ENCODE measurements at regions not wholly inside any gene's neighbourhood (a gene's known extent, or its start where the extent isn't known, plus 50 kb on each side); places are given as distances from the start of the nearest gene placed in this dataset.

DNA sequence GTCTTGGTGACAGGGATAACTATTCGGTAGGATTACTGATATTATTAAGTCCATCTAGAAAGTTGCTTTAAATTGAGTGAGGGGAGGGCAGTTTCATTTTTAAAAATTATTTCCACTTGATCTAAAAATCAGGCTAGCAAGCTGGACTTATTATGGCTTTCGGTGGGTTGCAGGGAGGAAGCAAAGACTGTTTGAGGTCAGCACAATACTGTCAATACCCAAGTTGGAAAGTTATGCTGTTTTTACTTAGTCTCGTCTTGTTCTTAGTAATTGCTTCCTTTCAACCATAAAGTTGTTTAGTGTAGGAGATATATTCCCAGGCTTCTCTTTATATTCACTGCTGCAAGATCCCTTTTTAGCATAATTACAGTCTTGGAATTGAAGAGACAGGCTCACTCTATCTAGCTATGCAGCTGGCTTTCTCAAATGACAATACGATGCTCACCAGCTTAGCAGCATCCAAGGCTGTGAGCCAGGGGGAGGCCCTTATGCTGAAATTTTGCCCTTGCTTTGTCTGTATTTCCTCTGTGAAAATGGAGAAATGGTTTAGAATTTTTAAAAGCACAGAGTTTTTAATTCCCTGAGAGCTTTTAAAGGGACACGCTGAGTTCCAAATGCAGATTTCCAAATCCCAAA, 68.2 kb upstream of the APC start:
- intact Hi-C loops (cut with DNase I; ENCODE audit: low total_unique reads), result no loop called here
- TF ChIP-seq POLR2A (IDR thresholded peaks at IDR 0.05) (no peak), CTCF (IDR thresholded peaks at IDR 0.05 in 8 of 11, conservative IDR thresholded peaks at IDR 0.05 in 3 of 11) (no peak), POLR2AphosphoS5 (IDR thresholded peaks at IDR 0.05) (no peak)
- Histone ChIP-seq H3K36me3 (no peaks in the 10 kb centered on the region), H3K4me1 (no peaks in the 10 kb centered on the region), H3K9me3 (no peaks in the 10 kb centered on the region), H3K27me3 (replicated peaks in 1 of 7) (no peaks in the 10 kb centered on the region), H3K4me3 (no peak overlapping the region), H3K27ac (no peak overlapping the region)
- 71 to 85% (median 82%) methylated on average over 5 of the region's 5 CpGs for WGBS, 5 donors
- DNase-seq, result no peak

DNA sequence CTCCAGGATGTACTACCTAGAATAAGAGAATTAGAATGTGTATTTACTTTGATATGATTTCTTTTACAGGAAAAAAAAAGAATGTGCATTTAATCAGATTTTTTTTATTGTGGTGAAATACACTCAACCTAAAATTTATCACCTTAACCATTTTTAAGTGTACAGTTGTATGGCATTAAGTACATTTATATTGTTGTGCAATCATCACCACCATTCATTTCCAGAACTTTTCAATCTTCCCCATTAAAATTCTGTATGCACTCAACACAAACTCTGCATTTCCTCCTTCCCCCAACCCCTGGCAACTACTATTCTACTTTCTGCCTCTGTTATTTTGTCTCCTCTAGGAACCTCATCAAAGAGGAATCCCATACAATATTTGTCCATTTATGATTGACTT, 66.0 kb upstream of the APC start:
- no peaks in the 10 kb centered on the region for H3K36me3 ChIP-seq
- H3K27me3 ChIP-seq (replicated peaks in 1 of 7), result no peaks in the 10 kb centered on the region
- H3K27ac ChIP-seq, result no peak overlapping the region
- TF ChIP-seq POLR2AphosphoS5 (IDR thresholded peaks at IDR 0.05) (no peak), CTCF (IDR thresholded peaks at IDR 0.05 in 8 of 11, conservative IDR thresholded peaks at IDR 0.05 in 3 of 11) (no peak), POLR2A (IDR thresholded peaks at IDR 0.05) (no peak)
- H3K4me3 ChIP-seq, result no peak overlapping the region
- H3K4me1 ChIP-seq, result no peaks in the 10 kb centered on the region
- intact Hi-C loops (cut with DNase I; ENCODE audit: low total_unique reads), result no loop called here
- DNase-seq, result no peak
- no peaks in the 10 kb centered on the region for H3K9me3 ChIP-seq

DNA sequence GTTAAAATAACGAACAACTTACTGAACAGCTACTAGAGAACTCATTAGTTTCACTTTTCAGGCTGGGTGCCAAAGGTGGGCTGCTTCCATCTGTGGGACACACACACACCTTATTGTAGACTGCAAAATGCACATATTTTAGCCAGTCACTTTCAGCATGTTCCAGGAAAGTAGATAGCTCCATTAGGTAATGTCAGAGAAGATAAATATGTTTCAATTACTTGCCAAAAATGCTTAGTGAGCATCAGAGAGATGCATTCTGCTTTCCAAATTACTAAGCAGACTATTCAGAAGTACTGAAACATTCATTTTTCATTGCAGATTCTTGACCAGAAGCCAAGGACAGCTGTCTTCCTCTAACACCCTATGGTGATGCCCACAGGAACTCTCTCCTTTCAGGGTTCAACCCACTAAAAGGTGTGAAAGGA, 56.2 kb upstream of the APC start:
- no peak overlapping the region for H3K4me3 ChIP-seq
- H3K27me3 ChIP-seq (replicated peaks in 1 of 7), result peaks cover 0 to 15% (median 0%) of the 10 kb centered on the region in 7 donors
- intact Hi-C loops (cut with DNase I; ENCODE audit: low total_unique reads), result no loop called here
- no peaks in the 10 kb centered on the region for H3K36me3 ChIP-seq
- WGBS, 5 donors, result 44 to 77% (median 70%) methylated on average over 1 of the region's 1 CpG
- no peak for DNase-seq
- peaks cover 0 to 14% (median 0%) of the 10 kb centered on the region in 6 donors for H3K4me1 ChIP-seq
- no peak overlapping the region for H3K27ac ChIP-seq
- no peaks in the 10 kb centered on the region for H3K9me3 ChIP-seq
- no peak for TF ChIP-seq CTCF (IDR thresholded peaks at IDR 0.05 in 8 of 11, conservative IDR thresholded peaks at IDR 0.05 in 3 of 11)
- TF ChIP-seq POLR2AphosphoS5 (IDR thresholded peaks at IDR 0.05), result no peak
- no peak for TF ChIP-seq POLR2A (IDR thresholded peaks at IDR 0.05)

DNA sequence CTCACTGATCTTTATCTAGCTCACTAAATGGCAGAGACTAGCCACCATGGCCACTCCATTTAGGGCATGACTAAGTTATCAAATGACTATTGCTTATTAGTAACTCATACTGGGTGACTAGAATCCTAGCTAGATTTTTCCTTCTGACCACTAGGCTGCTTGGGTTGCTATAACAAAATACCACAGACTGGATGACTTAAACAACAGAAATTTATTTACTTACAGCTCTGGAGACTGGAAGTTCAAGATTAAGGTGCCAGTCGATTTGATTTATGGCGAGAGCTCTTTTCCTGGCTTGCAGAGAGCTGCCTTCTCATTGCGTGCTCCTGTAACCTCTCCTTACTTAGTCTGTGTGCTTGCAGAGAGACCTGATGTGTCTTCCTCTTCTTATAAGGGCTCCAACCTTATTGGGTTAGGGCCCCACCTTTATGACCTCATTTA, 55.0 kb upstream of the APC start:
- peaks cover 0 to 15% (median 0%) of the 10 kb centered on the region in 7 donors for H3K27me3 ChIP-seq (replicated peaks in 1 of 7)
- no peaks in the 10 kb centered on the region for H3K36me3 ChIP-seq
- 86 to 96% (median 92%) methylated on average over 3 of the region's 3 CpGs for WGBS, 5 donors
- intact Hi-C loops (cut with DNase I; ENCODE audit: low total_unique reads), result no loop called here
- no peak for DNase-seq
- no peak overlapping the region for H3K4me3 ChIP-seq
- H3K27ac ChIP-seq, result no peak overlapping the region
- TF ChIP-seq POLR2AphosphoS5 (IDR thresholded peaks at IDR 0.05) (no peak), POLR2A (IDR thresholded peaks at IDR 0.05) (no peak)
- no peaks in the 10 kb centered on the region for H3K9me3 ChIP-seq
- peaks cover 0 to 14% (median 0%) of the 10 kb centered on the region in 6 donors for H3K4me1 ChIP-seq

Data from spleen (tissue), 11 donors.